Activated CD4-positive, alpha-beta memory T cell treated with anti-CD3 and anti-CD28 coated beads, Interleukin-2, amount 10 ng/mL, durations not matched to agents 7 days and 5 days (primary cell): ENCODE measurements at regions not wholly inside any gene's neighbourhood (a gene's known extent, or its start where the extent isn't known, plus 50 kb on each side); places are given as distances from the start of the nearest gene placed in this dataset.

Experiments
- CTCF ChIA-PET: fragments of 350-600 bp; sonication (Branson Sonifier 250); formaldehyde crosslinking; loops from one replicate; lab custom pipeline; 2021; ENCODE audit warnings: antibody characterized with exemption, inconsistent platforms; lab: Charles Lee
- POLR2A ChIA-PET: fragments of 350-600 bp; sonication (Branson Sonifier 250); formaldehyde crosslinking; loops from one replicate; lab custom pipeline; 2021; ENCODE audit warnings: antibody characterized with exemption; lab: Charles Lee
- DNase-seq: peaks from one replicate; pipeline ENCODE4 v3.0.0-alpha.2; 2020
- H3K27ac Mint-ChIP-seq: one replicate; pipeline ENCODE4 v1.8.0; 2021; ENCODE audit warnings: mild to moderate bottlenecking, mixed read lengths
- H3K27me3 Mint-ChIP-seq: one replicate; pipeline ENCODE4 v1.8.0; 2021; ENCODE audit warnings: mixed read lengths
- H3K36me3 Mint-ChIP-seq: one replicate; pipeline ENCODE4 v1.8.0; 2021; ENCODE audit warnings: low read depth, mixed read lengths
- H3K4me1 Mint-ChIP-seq: one replicate; pipeline ENCODE4 v1.8.0; 2021; ENCODE audit warnings: mixed read lengths
- H3K4me3 Mint-ChIP-seq: one replicate; pipeline ENCODE4 v1.8.0; 2021; ENCODE audit warnings: mild to moderate bottlenecking, mixed read lengths
- H3K9me3 Mint-ChIP-seq: one replicate; pipeline ENCODE4 v1.8.0; 2021; ENCODE audit warnings: mixed read lengths

DNA sequence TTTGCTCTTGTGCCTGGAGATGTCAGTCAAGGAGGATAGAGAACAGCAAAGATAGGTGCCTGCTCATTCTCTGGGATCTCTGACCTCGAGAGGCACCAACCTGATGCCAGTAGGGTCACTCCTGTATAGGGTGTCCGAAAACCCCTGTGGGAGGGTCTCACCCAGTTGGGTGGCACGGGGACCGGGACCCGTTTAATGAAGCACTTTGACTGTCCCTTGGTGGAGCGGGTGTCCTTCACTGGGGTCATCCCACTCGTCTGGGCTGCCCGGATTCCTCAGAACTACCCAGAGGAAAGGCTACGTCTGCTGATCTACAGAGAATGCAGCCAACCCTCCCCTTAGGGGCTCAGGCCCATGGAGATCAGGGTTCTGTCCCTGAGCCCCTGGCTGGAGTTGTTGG, 157.6 kb downstream of the CAPZA3 start:
- H3K9me3 Mint-ChIP-seq: no peaks in the 10 kb centered on the region
- H3K4me3 Mint-ChIP-seq: no peak overlapping the region
- no peak overlapping the region for H3K27ac Mint-ChIP-seq
- POLR2A ChIA-PET: no interaction called here
- peaks cover 1% of the 10 kb centered on the region for H3K27me3 Mint-ChIP-seq
- no peak for DNase-seq
- CTCF ChIA-PET: no interaction called here
- no peaks in the 10 kb centered on the region for H3K36me3 Mint-ChIP-seq
- H3K4me1 Mint-ChIP-seq: no peaks in the 10 kb centered on the region

DNA sequence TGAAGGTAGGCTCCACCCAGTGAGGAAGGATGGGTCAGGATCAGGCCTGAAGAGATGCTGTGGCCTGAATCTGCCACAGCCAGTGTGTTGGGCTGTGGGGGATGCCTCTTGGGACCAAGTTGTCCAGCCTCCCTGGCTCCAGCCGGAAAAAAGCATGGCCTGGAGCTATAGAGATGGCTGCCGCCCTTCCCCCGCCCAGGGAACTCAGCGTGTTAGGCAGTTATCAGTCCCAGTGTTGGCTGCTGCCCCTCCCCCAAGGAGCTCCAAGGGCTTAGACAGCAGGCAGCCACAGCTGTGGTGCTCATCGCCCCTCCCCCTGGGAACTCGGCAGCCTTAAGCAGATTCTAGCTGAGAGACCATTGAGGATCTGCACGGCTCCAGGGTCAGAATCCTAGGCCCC, 158.0 kb downstream of the CAPZA3 start:
- CTCF ChIA-PET: no interaction called here
- POLR2A ChIA-PET: no interaction called here
- DNase-seq: no peak
- no peak overlapping the region for H3K4me3 Mint-ChIP-seq
- H3K4me1 Mint-ChIP-seq: no peaks in the 10 kb centered on the region
- no peaks in the 10 kb centered on the region for H3K36me3 Mint-ChIP-seq
- H3K9me3 Mint-ChIP-seq: no peaks in the 10 kb centered on the region
- H3K27me3 Mint-ChIP-seq: peaks cover 1% of the 10 kb centered on the region
- H3K27ac Mint-ChIP-seq: no peak overlapping the region

DNA sequence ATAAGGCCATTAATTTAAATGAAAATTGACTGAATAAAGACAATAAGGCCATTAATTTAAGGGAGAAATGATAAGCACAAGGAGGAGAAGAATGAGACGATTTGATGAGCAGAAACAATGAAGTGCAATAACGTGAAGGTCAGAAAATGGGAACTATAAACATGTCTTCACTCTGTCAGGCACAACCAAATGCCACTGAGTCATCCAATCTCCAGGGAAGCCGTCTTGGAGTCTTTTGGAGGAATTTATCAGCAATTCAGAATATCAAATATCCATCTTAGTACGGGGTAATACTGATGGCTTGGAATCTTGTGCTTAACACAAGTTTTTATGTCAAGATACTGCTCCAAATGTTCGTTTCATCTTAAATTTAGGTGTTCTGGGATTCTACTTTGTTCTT, 159.9 kb downstream of the CAPZA3 start:
- H3K4me1 Mint-ChIP-seq: no peaks in the 10 kb centered on the region
- H3K27ac Mint-ChIP-seq: no peak overlapping the region
- POLR2A ChIA-PET: no interaction called here
- H3K36me3 Mint-ChIP-seq: no peaks in the 10 kb centered on the region
- CTCF ChIA-PET: no interaction called here
- H3K27me3 Mint-ChIP-seq: peaks cover 1% of the 10 kb centered on the region
- no peak for DNase-seq
- H3K4me3 Mint-ChIP-seq: no peak overlapping the region
- no peaks in the 10 kb centered on the region for H3K9me3 Mint-ChIP-seq

DNA sequence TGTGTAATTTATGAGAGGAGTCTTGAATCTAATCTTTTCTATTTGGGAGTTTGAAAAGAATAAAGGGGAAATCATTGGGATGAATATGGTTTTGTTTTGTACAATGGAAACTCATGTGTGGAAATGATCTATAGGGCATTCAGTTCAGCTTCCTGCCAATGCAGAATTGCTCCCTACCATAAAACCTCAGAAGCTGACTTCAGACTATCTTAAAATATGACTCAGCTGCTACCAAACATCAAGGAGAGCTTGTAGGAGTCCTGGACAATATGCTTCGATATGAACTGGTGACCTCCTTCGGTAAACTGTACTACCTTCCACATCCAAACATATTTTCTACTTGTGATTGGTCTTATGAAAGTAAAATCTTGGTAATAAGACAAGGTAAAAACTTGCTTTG, 160.6 kb downstream of the CAPZA3 start:
- H3K27me3 Mint-ChIP-seq: peaks cover 1% of the 10 kb centered on the region
- no peaks in the 10 kb centered on the region for H3K9me3 Mint-ChIP-seq
- no peaks in the 10 kb centered on the region for H3K36me3 Mint-ChIP-seq
- ChIA-PET POLR2A (no interaction called here), CTCF (no interaction called here)
- H3K27ac Mint-ChIP-seq: no peak overlapping the region
- no peaks in the 10 kb centered on the region for H3K4me1 Mint-ChIP-seq
- no peak overlapping the region for H3K4me3 Mint-ChIP-seq
- DNase-seq: no peak

DNA sequence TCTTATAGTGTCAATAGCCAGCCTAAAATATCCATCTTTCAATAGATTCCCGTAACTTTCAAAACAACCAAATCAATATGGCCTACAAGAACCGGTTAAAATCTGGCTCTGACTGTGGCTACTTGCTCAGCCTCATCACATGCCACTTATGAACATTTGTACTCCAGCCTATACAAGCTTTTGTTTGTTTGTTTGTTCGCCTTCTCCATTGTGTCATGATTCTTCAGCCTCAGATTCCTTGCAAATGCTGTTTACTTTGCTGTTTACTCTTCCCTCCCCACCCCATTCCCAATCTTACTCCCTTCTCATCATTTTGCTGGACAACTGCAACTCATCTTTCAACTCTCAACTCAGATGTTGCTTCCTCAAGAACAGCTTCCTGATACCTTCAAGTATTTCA, 161.2 kb downstream of the CAPZA3 start:
- no peaks in the 10 kb centered on the region for H3K4me1 Mint-ChIP-seq
- ChIA-PET CTCF (no interaction called here), POLR2A (no interaction called here)
- no peak for DNase-seq
- no peak overlapping the region for H3K27ac Mint-ChIP-seq
- H3K27me3 Mint-ChIP-seq: peaks cover 1% of the 10 kb centered on the region
- no peaks in the 10 kb centered on the region for H3K36me3 Mint-ChIP-seq
- no peaks in the 10 kb centered on the region for H3K9me3 Mint-ChIP-seq
- no peak overlapping the region for H3K4me3 Mint-ChIP-seq

DNA sequence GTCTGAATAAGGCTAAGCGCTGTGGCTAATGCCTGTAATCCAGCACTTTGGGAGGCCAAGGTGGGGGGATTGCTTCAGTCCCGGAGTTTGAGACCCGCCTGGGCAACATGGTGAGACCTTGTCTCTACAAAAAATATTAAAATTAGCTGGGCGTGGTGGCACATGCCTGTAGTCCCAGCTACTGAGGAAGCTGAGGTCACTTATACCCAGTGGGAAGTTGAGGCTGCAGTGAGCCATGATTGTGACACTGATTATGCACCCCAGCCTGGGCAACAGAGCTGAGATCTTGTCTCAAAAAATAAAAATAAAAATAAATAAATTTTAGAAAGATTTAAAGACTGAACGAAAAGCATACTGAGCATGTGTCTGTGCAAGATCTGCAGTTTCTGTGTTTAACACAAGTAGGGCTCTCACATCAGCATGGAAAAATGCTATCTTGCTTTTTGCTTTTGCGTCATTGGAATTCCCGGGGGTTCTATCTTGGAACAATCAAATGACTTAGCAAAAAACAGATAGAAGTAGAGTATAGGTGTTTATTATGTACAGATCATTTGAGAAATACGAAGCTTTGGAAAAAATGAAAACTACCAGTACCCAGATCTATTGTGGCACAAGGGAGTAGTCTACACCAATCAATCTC, 161.9 kb downstream of the CAPZA3 start:
- no peak for DNase-seq
- POLR2A ChIA-PET: no interaction called here
- Mint-ChIP-seq H3K4me3 (no peak overlapping the region), H3K9me3 (no peaks in the 10 kb centered on the region), H3K36me3 (no peaks in the 10 kb centered on the region), H3K27me3 (peaks cover 1% of the 10 kb centered on the region), H3K4me1 (no peaks in the 10 kb centered on the region), H3K27ac (no peak overlapping the region)
- CTCF ChIA-PET: no interaction called here

DNA sequence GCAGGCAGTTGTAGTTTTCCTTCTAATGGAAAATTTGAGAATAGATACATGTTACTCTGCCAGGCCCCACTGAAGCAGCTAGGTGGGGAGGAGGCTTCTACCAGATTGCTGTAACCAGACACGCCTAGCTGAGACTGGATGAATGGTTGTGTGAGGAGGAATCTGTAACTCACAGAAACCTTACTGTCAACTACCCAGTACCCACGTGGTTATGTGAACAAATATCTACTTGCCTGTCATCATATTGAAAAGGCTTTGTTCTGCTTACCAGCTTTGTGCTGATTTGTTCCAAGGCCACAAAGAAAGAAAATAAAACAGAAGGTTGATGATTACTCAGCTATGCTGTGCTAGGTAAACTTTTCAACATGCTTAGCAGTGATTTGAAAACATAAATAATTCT, 167.2 kb downstream of the CAPZA3 start:
- CTCF ChIA-PET: no interaction called here
- no peaks in the 10 kb centered on the region for H3K36me3 Mint-ChIP-seq
- H3K27ac Mint-ChIP-seq: no peak overlapping the region
- no peaks in the 10 kb centered on the region for H3K27me3 Mint-ChIP-seq
- POLR2A ChIA-PET: no interaction called here
- no peaks in the 10 kb centered on the region for H3K9me3 Mint-ChIP-seq
- no peak for DNase-seq
- no peaks in the 10 kb centered on the region for H3K4me1 Mint-ChIP-seq
- no peak overlapping the region for H3K4me3 Mint-ChIP-seq

DNA sequence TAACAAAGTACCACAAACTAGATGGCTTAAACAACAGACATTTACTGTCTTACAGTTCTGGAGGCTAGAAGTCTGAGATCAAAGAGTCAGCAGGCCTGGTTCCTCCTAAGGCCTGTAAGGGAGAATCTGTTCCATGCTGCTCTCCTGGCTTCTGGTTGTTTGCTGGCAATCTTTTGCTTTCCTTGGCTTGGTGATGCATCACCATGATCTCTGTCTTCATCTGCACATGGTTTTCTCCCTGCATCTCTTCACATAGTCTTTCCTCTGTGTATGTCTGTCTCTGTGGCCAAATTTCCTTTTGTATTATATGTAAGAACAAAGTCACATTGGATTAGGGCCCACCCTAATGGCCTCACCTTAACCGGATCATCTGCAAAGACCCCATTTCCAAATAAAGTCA, 168.5 kb downstream of the CAPZA3 start:
- CTCF ChIA-PET: no interaction called here
- POLR2A ChIA-PET: no interaction called here
- DNase-seq: no peak
- H3K4me3 Mint-ChIP-seq: no peak overlapping the region
- H3K4me1 Mint-ChIP-seq: no peaks in the 10 kb centered on the region
- H3K27me3 Mint-ChIP-seq: no peaks in the 10 kb centered on the region
- no peaks in the 10 kb centered on the region for H3K36me3 Mint-ChIP-seq
- H3K9me3 Mint-ChIP-seq: no peaks in the 10 kb centered on the region
- no peak overlapping the region for H3K27ac Mint-ChIP-seq

DNA sequence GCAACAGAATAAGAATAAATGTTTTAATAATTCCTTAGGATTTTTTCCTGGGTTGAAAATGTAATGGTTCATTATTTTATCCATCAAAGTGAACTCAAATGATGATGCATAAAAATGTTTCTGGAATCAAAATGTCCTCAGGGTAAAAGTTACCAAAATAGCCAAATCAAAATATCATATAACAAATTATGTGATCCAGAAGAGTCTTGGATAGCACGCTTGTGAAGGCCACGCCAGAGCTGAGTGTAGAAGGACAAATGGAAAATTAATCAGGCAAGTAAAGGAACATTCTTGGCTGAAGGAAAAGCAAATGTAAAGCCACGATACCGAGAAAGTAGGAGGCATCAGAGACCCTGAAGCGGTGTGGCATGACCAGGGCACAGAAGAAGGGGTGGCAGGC, 169.2 kb downstream of the CAPZA3 start:
- POLR2A ChIA-PET: no interaction called here
- Mint-ChIP-seq H3K27ac (no peak overlapping the region), H3K9me3 (no peaks in the 10 kb centered on the region), H3K4me3 (no peak overlapping the region), H3K4me1 (no peaks in the 10 kb centered on the region), H3K27me3 (no peaks in the 10 kb centered on the region), H3K36me3 (no peaks in the 10 kb centered on the region)
- no peak for DNase-seq
- CTCF ChIA-PET: no interaction called here

DNA sequence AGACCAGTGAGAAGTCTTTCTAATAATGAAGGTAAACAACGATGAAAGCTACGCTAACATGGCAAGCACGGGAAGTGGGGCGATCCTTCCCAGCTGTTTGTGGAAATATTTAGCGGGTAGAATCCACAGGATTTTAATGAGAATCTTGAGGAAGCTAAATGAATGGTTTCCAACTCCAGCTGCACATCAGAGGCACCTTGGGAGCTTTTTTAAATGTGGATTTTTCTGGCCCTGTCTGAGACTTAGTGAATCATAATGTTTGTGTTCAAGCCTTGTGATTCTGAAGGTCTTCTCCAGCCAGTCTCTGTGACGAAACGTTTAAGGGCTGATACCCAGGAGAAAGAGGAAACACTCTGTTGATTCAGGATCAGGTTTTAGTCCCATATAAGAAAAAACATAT, 169.8 kb downstream of the CAPZA3 start:
- CTCF ChIA-PET: no interaction called here
- POLR2A ChIA-PET: no interaction called here
- Mint-ChIP-seq H3K9me3 (no peaks in the 10 kb centered on the region), H3K4me1 (no peaks in the 10 kb centered on the region), H3K4me3 (no peak overlapping the region), H3K27ac (no peak overlapping the region), H3K27me3 (no peaks in the 10 kb centered on the region), H3K36me3 (no peaks in the 10 kb centered on the region)
- DNase-seq: no peak

DNA sequence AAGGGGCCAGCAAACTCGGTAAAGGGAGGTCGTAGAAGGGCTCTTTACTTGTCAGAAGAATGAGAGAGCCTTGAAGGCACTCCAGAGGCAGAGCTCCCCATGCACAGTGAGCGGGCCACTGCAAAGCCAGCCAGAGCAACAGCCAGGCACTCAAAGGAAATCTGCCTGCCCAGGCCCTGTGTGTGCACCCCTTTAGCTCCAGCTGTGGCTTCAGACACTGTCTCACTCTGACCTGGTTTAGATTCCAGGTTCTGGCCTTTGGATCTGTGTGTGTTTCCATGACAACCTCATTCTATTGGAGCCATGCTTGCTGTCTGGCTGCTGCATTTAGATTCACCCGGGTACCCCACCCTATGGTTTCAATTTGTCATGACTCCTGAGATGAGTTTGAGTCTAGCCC, 170.3 kb downstream of the CAPZA3 start:
- H3K36me3 Mint-ChIP-seq: no peaks in the 10 kb centered on the region
- H3K27me3 Mint-ChIP-seq: no peaks in the 10 kb centered on the region
- ChIA-PET POLR2A (no interaction called here), CTCF (no interaction called here)
- no peaks in the 10 kb centered on the region for H3K9me3 Mint-ChIP-seq
- H3K4me3 Mint-ChIP-seq: no peak overlapping the region
- no peak for DNase-seq
- H3K27ac Mint-ChIP-seq: no peak overlapping the region
- no peaks in the 10 kb centered on the region for H3K4me1 Mint-ChIP-seq

DNA sequence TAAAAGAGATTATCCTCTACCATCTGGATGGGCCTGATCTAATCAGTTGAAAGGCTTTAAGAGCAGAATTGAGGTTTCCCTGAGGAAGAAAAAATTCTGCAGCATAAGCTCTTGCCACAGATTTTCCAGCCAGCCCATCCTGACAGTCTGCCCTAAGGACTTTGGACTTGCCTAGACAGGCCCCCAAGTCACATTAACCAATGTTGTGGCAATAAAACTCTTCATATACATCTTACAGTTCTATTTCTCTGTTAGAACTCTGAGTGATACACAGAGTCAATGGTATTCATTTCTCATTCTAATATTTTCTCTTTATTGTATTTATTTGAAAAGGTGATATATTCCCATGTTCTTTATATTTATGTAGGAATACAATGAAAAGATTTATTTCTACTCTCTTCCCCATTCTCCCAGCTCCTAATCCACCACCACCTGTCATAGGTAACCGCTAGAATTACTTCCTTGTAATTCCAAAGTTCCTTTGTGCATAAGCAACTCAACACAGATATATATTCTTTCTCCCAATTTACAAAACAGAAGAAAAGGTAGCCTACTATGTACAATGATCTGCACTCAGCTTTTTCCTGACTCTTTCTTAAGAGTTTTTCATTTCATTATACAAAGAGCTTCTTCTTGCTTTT, 182.1 kb downstream of the CAPZA3 start:
- Mint-ChIP-seq H3K36me3 (no peaks in the 10 kb centered on the region), H3K4me3 (no peak overlapping the region), H3K4me1 (no peaks in the 10 kb centered on the region), H3K27ac (no peak overlapping the region), H3K9me3 (no peaks in the 10 kb centered on the region), H3K27me3 (no peaks in the 10 kb centered on the region)
- CTCF ChIA-PET: no interaction called here
- DNase-seq: no peak
- POLR2A ChIA-PET: no interaction called here

DNA sequence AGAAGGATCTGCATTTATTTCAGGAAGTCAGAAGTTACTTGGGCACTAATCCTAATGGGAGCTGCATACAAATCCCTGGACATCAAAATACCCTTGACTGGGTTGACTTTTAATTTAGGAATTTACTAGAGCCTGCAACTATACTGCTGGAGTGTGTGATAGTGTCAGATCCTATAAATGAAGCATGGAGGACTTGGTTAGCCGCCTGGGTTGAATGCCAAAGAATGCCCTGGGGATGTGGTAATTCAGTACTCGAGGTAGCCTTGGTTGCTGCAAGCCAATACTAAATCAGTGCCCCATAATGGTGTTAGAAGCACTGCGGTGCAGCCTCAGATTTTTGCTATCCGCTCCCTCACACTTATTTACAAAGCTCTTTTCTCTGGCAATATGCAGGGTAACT, 184.9 kb downstream of the CAPZA3 start:
- H3K4me3 Mint-ChIP-seq: no peak overlapping the region
- H3K4me1 Mint-ChIP-seq: no peaks in the 10 kb centered on the region
- no peaks in the 10 kb centered on the region for H3K36me3 Mint-ChIP-seq
- ChIA-PET POLR2A (no interaction called here), CTCF (no interaction called here)
- no peaks in the 10 kb centered on the region for H3K27me3 Mint-ChIP-seq
- DNase-seq: no peak
- H3K9me3 Mint-ChIP-seq: no peaks in the 10 kb centered on the region
- no peak overlapping the region for H3K27ac Mint-ChIP-seq

DNA sequence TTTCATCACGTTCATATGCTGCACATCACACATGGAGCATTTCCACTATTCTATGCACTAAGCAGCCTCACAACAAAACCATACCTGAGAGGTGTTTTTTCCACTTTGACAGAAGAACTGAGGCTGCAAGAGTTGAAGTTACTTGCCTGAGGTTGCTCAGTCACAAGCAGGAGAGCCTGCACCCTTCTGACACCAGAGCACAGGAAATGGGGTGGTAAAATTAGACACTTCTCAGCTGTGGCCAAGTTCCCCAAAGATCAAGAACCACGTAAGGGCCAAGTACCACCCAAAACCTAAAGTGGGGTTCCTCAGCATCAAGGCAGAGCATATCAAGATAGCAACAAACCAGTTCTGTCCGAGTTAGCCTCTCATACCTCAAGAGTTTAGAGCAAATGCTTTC, 185.8 kb downstream of the CAPZA3 start:
- Mint-ChIP-seq H3K27ac (no peak overlapping the region), H3K4me3 (no peak overlapping the region), H3K27me3 (no peaks in the 10 kb centered on the region), H3K36me3 (no peaks in the 10 kb centered on the region), H3K4me1 (no peaks in the 10 kb centered on the region), H3K9me3 (no peaks in the 10 kb centered on the region)
- no peak for DNase-seq
- ChIA-PET CTCF (no interaction called here), POLR2A (no interaction called here)
